ENCODE measurements at regions not wholly inside any gene's neighbourhood (a gene's known extent, or its start where the extent isn't known, plus 50 kb on each side); places are given as distances from the start of the nearest gene placed in this dataset.
"Not testable (repeated sequence)": the region's sequence is repeated elsewhere in the genome, so short reads cannot be mapped to it uniquely, and the experiment has no call there.

GRCh38 chr7:54409917-54410316 is 132.3 kb upstream of the VSTM2A start:
- no peak for DNase-seq (ENCODE audit: low read depth, low spot score)
- ChIA-PET CTCF (no interaction called here), POLR2A (no interaction called here)
- no peak overlapping the region for H3K4me3 ChIP-seq (ENCODE audit: low read depth, low read length)
- TF ChIP-seq CTCF (IDR thresholded peaks at IDR 0.05; ENCODE audit: insufficient read depth, low read length, missing control alignments) = no peak

GRCh38 chr7:54416678-54417077 is 125.5 kb upstream of the VSTM2A start:
- DNase-seq (ENCODE audit: low read depth, low spot score) = no peak
- CTCF ChIA-PET = no interaction called here
- TF ChIP-seq CTCF (IDR thresholded peaks at IDR 0.05; ENCODE audit: insufficient read depth, low read length, missing control alignments) = no peak
- POLR2A ChIA-PET = no interaction called here
- H3K4me3 ChIP-seq (ENCODE audit: low read depth, low read length) = no peak overlapping the region

GRCh38 chr7:54419209-54419608 is 123.0 kb upstream of the VSTM2A start:
- CTCF ChIA-PET = no interaction called here
- H3K4me3 ChIP-seq (ENCODE audit: low read depth, low read length) = no peak overlapping the region
- POLR2A ChIA-PET = no interaction called here
- DNase-seq (ENCODE audit: low read depth, low spot score) = no peak
- no peak for TF ChIP-seq CTCF (IDR thresholded peaks at IDR 0.05; ENCODE audit: insufficient read depth, low read length, missing control alignments)

- CTCF ChIA-PET = no interaction called here
- no peak for DNase-seq (ENCODE audit: low read depth, low spot score)
- POLR2A ChIA-PET = no interaction called here
- H3K4me3 ChIP-seq (ENCODE audit: low read depth, low read length) = no peak overlapping the region
- no peak for TF ChIP-seq CTCF (IDR thresholded peaks at IDR 0.05; ENCODE audit: insufficient read depth, low read length, missing control alignments)
Observed at GRCh38 chr7:54426406-54426805, 115.8 kb upstream of the VSTM2A start.

- no peak for DNase-seq (ENCODE audit: low read depth, low spot score)
- ChIA-PET POLR2A (no interaction called here), CTCF (no interaction called here)
- TF ChIP-seq CTCF (IDR thresholded peaks at IDR 0.05; ENCODE audit: insufficient read depth, low read length, missing control alignments) = no peak
- no peak overlapping the region for H3K4me3 ChIP-seq (ENCODE audit: low read depth, low read length)
Observed at GRCh38 chr7:54429111-54429510, 113.1 kb upstream of the VSTM2A start.

- POLR2A ChIA-PET = no interaction called here
- CTCF ChIA-PET = no interaction called here
- TF ChIP-seq CTCF (IDR thresholded peaks at IDR 0.05; ENCODE audit: insufficient read depth, low read length, missing control alignments) = no peak
- no peak overlapping the region for H3K4me3 ChIP-seq (ENCODE audit: low read depth, low read length)
- DNase-seq (ENCODE audit: low read depth, low spot score) = no peak
Observed at GRCh38 chr7:54439391-54439790, 102.8 kb upstream of the VSTM2A start.

- CTCF ChIA-PET; DNase-seq (ENCODE audit: low read depth, low spot score); POLR2A ChIA-PET; H3K4me3 ChIP-seq (ENCODE audit: low read depth, low read length): not testable (repeated sequence)
Observed at GRCh38 chr7:54444046-54444686, 98.0 kb upstream of the VSTM2A start.

- H3K4me3 ChIP-seq (ENCODE audit: low read depth, low read length); POLR2A ChIA-PET; CTCF ChIA-PET; DNase-seq (ENCODE audit: low read depth, low spot score): not testable (repeated sequence)
Observed at GRCh38 chr7:54453168-54453567, 89.0 kb upstream of the VSTM2A start.

GRCh38 chr7:54454700-54455099 is 87.5 kb upstream of the VSTM2A start:
- DNase-seq (ENCODE audit: low read depth, low spot score); H3K4me3 ChIP-seq (ENCODE audit: low read depth, low read length); POLR2A ChIA-PET; CTCF ChIA-PET: not testable (repeated sequence)

Measured in AG04449 (cell line).